IMR-90 (cell line): ENCODE measurements at regions not wholly inside any gene's neighbourhood (a gene's known extent, or its start where the extent isn't known, plus 50 kb on each side); places are given as distances from the start of the nearest gene placed in this dataset.

Source experiments
- ATAC-seq: fragments of 200-7000 bp; cut with Tn5 transposase; 2 replicates; pipeline ENCODE4 v1.9.1; 2020; ENCODE audit warnings: low read depth, mild to moderate bottlenecking, moderate library complexity
- BruUV-seq: library from RNA; stranded (reverse); fragments of 400-500 nt; replicated peaks from 2 replicates; lab custom pipeline; 2021; lab: Mats Ljungman, UMichigan
- CTCF ChIA-PET: fragments of 300-600 bp; formaldehyde crosslinking; extraction: SDS; loops from one replicate; lab custom pipeline; 2021; ENCODE audit warnings: antibody characterized with exemption; lab: Yijun Ruan, JAX
- POLR2A ChIA-PET: fragments of 300-600 bp; sonication (Branson Sonifier 250); formaldehyde crosslinking; loops from one replicate; lab custom pipeline; 2022; ENCODE audit warnings: antibody characterized with exemption; ENCODE audit not compliant: unreplicated experiment; lab: Charles Lee
- DNase-seq: peaks from one replicate; pipeline ENCODE4 v3.0.0; 2013
- H2AFZ ChIP-seq: replicated peaks from 2 replicates; pipeline ENCODE3; 2013; ENCODE audit warnings: low read length, mild to moderate bottlenecking; ENCODE audit not compliant: poor library complexity
- H2AK5ac ChIP-seq: 2 replicates; pipeline ENCODE4 v1.6.1; 2013; ENCODE audit warnings: low read depth, low read length, inconsistent platforms
- H2AK9ac ChIP-seq: replicated peaks from 2 replicates; pipeline ENCODE3; 2013; ENCODE audit warnings: mild to moderate bottlenecking, low read depth, low read length, moderate library complexity; ENCODE audit not compliant: poor library complexity
- H2BK120ac ChIP-seq: 2 replicates; pipeline ENCODE4 v1.6.1; 2013; ENCODE audit warnings: low read depth, low read length, inconsistent platforms
- H2BK15ac ChIP-seq: 3 replicates; pipeline ENCODE4 v1.6.1; 2013; ENCODE audit warnings: low read depth, low read length, inconsistent platforms
- H2BK20ac ChIP-seq: 2 replicates; pipeline ENCODE4 v1.6.1; 2013; ENCODE audit warnings: low read depth, mild to moderate bottlenecking, inconsistent platforms, low read length, moderate library complexity
- H2BK5ac ChIP-seq: 2 replicates; pipeline ENCODE4 v1.6.1; 2013; ENCODE audit warnings: mild to moderate bottlenecking, low read depth, low read length, inconsistent platforms; ENCODE audit not compliant: poor library complexity, severe bottlenecking
- H3K14ac ChIP-seq: replicated peaks from 2 replicates; pipeline ENCODE4 v1.6.1; 2013; ENCODE audit warnings: low read depth, low read length, inconsistent platforms
- H3K18ac ChIP-seq: 2 replicates; pipeline ENCODE4 v1.6.1; 2013; ENCODE audit warnings: low read depth, low read length, control low read depth
- H3K23ac ChIP-seq: 2 replicates; pipeline ENCODE4 v1.6.1; 2013; ENCODE audit warnings: low read depth, low read length, inconsistent platforms
- H3K27ac ChIP-seq: 2 replicates; pipeline ENCODE4 v1.5.1; 2013; ENCODE audit warnings: mild to moderate bottlenecking, control low read depth, low read length; ENCODE audit not compliant: insufficient read depth
- H3K27me3 ChIP-seq: 2 replicates; pipeline ENCODE4 v1.6.1; 2013; ENCODE audit warnings: low read length; ENCODE audit not compliant: control insufficient read depth, insufficient read depth
- H3K36me3 ChIP-seq: 2 replicates; pipeline ENCODE4 v1.6.1; 2013; ENCODE audit warnings: low read length, mixed read lengths; ENCODE audit not compliant: control insufficient read depth, insufficient read depth
- H3K4ac ChIP-seq: 2 replicates; pipeline ENCODE4 v1.6.1; 2013; ENCODE audit warnings: low read depth, low read length, inconsistent platforms
- H3K4me1 ChIP-seq: 2 replicates; pipeline ENCODE4 v1.6.1; 2013; ENCODE audit warnings: low read length, mixed read lengths; ENCODE audit not compliant: control insufficient read depth, insufficient read depth
- H3K4me2 ChIP-seq: 2 replicates; pipeline ENCODE4 v1.6.1; 2013; ENCODE audit warnings: low read depth, mild to moderate bottlenecking, control low read depth, low read length, moderate library complexity
- H3K4me3 ChIP-seq: 2 replicates; pipeline ENCODE4 v1.5.1; 2013; ENCODE audit warnings: low read depth, mild to moderate bottlenecking, control low read depth, low read length, moderate library complexity; ENCODE audit not compliant: insufficient read depth
- H3K56ac ChIP-seq: 2 replicates; pipeline ENCODE4 v1.6.1; 2013; ENCODE audit warnings: low read length, inconsistent platforms; ENCODE audit not compliant: insufficient read depth; ENCODE audit errors: extremely low read depth
- H3K79me1 ChIP-seq, 2 experiments: 2 replicates each; pipeline ENCODE4 v1.6.1; 2013; ENCODE audit warnings: low read length in 2 of 2, inconsistent platforms in 1 of 2, low read depth in 1 of 2
- H3K9ac ChIP-seq: 2 replicates; pipeline ENCODE4 v1.6.1; 2013; ENCODE audit warnings: low read depth, low read length, control low read depth
- H3K9me1 ChIP-seq: 2 replicates; pipeline ENCODE4 v1.6.1; 2013; ENCODE audit warnings: low read length, inconsistent platforms; ENCODE audit not compliant: insufficient read depth
- H3K9me3 ChIP-seq: 2 replicates; pipeline ENCODE4 v1.6.1; 2013; ENCODE audit warnings: low read length; ENCODE audit not compliant: control insufficient read depth, insufficient read depth
- H4K20me1 ChIP-seq: 2 replicates; pipeline ENCODE4 v1.6.1; 2013; ENCODE audit warnings: low read length, inconsistent platforms; ENCODE audit not compliant: insufficient read depth
- H4K5ac ChIP-seq: 2 replicates; pipeline ENCODE4 v1.6.1; 2013; ENCODE audit warnings: mild to moderate bottlenecking, low read depth, low read length, control low read depth
- H4K8ac ChIP-seq, 2 experiments: 2 replicates each; pipeline ENCODE4 v1.6.1; 2013; ENCODE audit warnings: low read depth in 2 of 2, low read length in 2 of 2, control low read depth in 1 of 2, inconsistent platforms in 1 of 2
- H4K91ac ChIP-seq: 2 replicates; pipeline ENCODE4 v1.6.1; 2013; ENCODE audit warnings: low read depth, low read length, inconsistent platforms; ENCODE audit not compliant: insufficient read depth
- CHD1 ChIP-seq: IDR thresholded peaks from 2 replicates; pipeline ENCODE4 v1.6.1; 2012; ENCODE audit warnings: low read depth, low read length, improper control_type of control experiment
- NFE2L2 ChIP-seq: fragments of 150-350 bp; IDR thresholded peaks from 2 replicates; pipeline ENCODE4 v1.6.1; 2016; ENCODE audit warnings: low read depth, mild to moderate bottlenecking, low read length
- POLR2A ChIP-seq: IDR thresholded peaks from 2 replicates; pipeline ENCODE4 v1.6.1; 2012; ENCODE audit warnings: mild to moderate bottlenecking, low read depth, low read length
- RCOR1 ChIP-seq: IDR thresholded peaks from 2 replicates; pipeline ENCODE4 v1.6.1; 2012; ENCODE audit warnings: mild to moderate bottlenecking, low read length, improper control_type of control experiment; ENCODE audit not compliant: insufficient replicate concordance
- WGBS, 2 experiments: methylation state at CpG; one replicate each; pipeline versions ENCODE4 v1.1.5 to v1.1.7; 2013; ENCODE audit warnings: missing lambda C conversion rate in 2 of 2; ENCODE audit not compliant: insufficient read length in 1 of 2; ENCODE audit errors: extremely low coverage in 2 of 2; 5-methylcytosine and 5-hydroxymethylcytosine counted together
- dilution Hi-C: fragments of 300-500 bp; cut with HindIII; formaldehyde crosslinking; loops from one replicate; pipeline ENCODE4 v1.14.3; 2018; ENCODE audit warnings: low sequenced_read_pairs; ENCODE audit not compliant: unreplicated experiment
- in situ Hi-C: fragments of 300-500 bp; cut with MboI; formaldehyde crosslinking; loops from 3 replicates; pipeline ENCODE4 v1.14.3; 2019; ENCODE audit warnings: low sequenced_read_pairs, inconsistent platforms, mixed read lengths
- intact Hi-C: fragments of 100-400 bp; cut with micrococcal nuclease; formaldehyde crosslinking; loops from 2 replicates; pipeline ENCODE4 v1.10.0; 2022

GRCh38 chr20:12040261-12040660 is 122.6 kb downstream of the BTBD3 start:
- WGBS, 2 experiments = no CpG with 5 or more reads among the region's 7 CpGs
- Histone ChIP-seq H3K27me3 (no peaks in the 10 kb centered on the region), H2BK5ac (no peak overlapping the region), H3K23ac (no peak overlapping the region), H3K56ac (no peak overlapping the region), H2BK20ac (no peak overlapping the region), H3K9me1 (no peaks in the 10 kb centered on the region), H2BK15ac (no peak overlapping the region), H3K4me2 (no peak overlapping the region), H4K8ac (no peak overlapping the region), H3K14ac (no peak overlapping the region), H3K18ac (no peak overlapping the region), H3K9ac (no peak overlapping the region), H4K91ac (no peak overlapping the region), H4K20me1 (no peaks in the 10 kb centered on the region), H3K27ac (no peak overlapping the region), H3K4me3 (no peak overlapping the region), H3K36me3 (no peaks in the 10 kb centered on the region), H3K4ac (no peak overlapping the region), H3K4me1 (no peaks in the 10 kb centered on the region), H3K9me3 (no peaks in the 10 kb centered on the region), H2AFZ (no peak overlapping the region), H3K79me1 (no peaks in the 10 kb centered on the region), H2AK5ac (no peak overlapping the region), H2AK9ac (no peak overlapping the region), H4K5ac (no peak overlapping the region), H2BK120ac (no peak overlapping the region)
- CTCF ChIA-PET = no interaction called here
- no peak for TF ChIP-seq RCOR1
- TF ChIP-seq CHD1 = no peak
- no peak for TF ChIP-seq POLR2A
- TF ChIP-seq NFE2L2 = no peak
- no peak for DNase-seq
- dilution Hi-C loops (no loop called here), in situ Hi-C loops (no loop called here), intact Hi-C loops (no loop called here)
- ATAC-seq = no peak
- no TSS peak for BruUV-seq
- POLR2A ChIA-PET = no interaction called here
